ENCODE measurements at regions not wholly inside any gene's neighbourhood (a gene's known extent, or its start where the extent isn't known, plus 50 kb on each side); places are given as distances from the start of the nearest gene placed in this dataset.
"Not testable (repeated sequence)": the region's sequence is repeated elsewhere in the genome, so short reads cannot be mapped to it uniquely, and the experiment has no call there.

DNA sequence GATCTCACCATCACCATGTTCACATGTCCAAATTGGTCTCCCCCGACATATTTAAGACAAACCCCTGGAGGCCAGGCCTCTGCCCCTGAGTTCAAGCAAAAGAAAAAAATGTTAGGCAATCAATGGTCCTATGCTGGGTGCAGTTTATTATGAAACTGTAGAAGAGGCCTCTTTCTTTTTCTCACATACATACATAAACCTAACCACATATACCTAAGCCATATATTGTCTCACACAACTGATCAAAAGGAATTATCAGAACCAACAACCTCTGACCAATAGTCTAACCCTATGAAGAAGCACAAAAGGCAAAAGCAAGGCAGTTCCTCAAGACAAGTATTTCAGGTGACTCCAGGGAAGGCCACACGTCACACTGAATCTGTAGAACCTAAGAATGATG lies 49.9 kb downstream of the ILRUN start:
- DNase-seq, result no peak

DNA sequence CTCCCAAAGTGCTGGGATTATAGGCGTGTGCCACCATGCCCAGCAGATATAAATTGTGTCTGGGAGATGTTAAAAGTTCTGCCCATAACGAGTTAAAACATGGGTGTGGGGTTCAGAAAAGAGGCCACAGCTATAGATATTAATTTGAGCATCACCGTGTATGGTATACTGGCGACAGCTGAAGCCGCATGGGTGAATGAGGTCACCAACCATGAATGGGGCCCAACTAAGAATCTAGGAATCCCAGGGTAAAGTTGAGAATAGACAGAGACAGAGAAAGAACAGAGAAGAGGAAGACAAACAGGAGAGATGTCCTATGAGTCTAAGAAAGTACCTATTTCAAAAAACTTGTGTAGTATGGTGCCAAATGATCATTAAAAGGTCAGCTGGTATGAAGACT lies 50.9 kb downstream of the ILRUN start:
- no peak for DNase-seq

DNA sequence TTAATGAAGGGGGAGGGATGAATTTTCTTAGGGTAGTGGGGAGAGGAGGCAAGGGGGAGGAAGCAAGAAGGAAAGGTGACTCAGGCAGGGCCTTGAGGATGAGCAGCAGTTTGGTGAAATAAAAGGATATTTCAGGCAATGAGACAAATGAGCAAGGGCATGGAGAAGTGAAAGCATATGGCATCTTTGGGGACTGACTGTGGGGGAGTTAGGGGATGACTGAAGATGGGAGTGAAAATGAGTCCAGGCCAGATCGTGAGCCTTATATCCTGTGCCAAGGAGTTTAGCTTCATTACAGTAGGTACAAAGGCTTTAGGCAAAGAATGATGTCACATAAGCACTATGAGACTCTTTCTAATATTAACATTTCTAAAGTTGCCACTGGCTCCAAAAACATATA lies 51.9 kb downstream of the ILRUN start:
- DNase-seq, result peak; percentile 60 to 82 (median 64)

- no peak for DNase-seq
Measured at GRCh38 chr6:34642427-34642826, 54.1 kb downstream of the ILRUN start.

DNA sequence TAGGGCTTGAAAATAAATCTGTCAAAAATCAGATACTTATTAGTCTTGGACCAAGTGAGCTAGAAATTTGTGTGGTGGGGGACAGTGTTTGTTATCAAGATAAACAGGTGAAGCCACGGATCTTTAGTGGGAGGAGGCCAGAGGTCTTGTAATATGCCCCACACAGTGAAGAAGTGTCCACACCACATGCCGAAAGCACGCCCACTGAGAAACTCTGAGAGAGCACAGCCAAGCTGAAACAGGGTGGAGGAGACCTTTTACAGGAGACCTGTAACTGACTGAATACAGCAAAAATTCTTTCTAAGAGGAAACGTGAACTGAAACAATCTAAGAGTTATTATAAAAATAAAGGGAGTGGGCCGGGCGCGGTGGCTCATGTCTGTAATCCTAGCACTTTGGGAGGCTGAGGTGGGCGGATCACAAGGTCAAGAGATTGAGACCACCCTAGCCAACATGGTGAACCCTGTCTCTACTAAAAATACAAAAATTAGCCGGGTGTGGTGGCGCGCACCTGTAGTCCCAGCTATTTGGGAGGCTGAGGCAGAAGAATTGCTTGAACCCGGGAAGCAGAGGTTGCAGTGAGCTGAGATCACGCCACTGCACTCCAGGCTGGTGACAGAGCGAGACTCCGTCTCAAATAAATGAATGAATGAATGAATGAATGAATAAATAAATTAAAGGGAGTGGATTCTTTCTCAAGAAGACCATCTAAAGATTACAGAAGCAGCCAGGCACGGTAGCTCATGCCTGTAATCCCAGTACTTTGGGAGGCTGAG lies 56.3 kb downstream of the ILRUN start:
- not testable (repeated sequence) for DNase-seq

DNA sequence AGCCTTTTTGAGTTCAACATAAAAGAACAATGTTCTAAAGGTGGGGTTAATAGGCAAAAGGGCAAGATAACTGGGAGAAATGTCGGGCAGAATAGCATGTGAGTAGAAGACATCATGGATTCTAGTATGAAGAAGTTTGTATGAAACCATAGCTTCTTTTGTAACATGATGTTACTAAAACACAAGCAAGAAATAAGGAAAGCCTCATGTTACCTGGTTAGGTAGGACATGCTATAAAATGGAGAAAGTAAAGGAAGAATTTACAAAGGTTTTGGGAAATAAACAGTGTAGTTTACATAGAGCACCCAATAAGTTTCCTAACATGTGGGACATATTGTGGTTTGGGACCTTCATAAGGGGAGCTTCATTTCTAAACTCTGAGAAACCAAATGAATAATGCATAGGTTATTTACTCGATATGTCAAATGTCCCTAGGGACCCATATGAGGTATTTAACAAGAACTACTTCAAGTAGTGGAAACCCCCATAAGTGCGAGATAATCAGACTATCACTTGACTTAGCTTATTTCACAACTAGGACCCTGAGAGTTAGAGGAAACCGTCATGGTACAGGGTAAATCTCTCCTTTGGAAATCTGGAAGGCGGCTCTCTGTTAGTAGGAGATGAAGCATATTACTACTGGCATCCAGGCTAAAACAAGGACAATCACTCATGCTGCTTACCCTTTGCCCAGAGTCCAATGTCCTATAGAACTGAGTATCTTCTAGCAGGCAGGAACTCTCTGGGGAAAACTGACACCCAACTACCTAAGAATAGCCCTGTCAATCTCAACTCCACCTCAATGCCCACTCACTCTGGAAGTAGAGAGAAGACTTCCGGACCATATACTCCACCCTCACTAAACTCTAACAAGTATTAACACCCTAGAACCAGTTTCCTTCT lies 57.5 kb downstream of the ILRUN start:
- peak in 2 of 3 donors; percentile 3 to 24 for DNase-seq

GRCh38 chr6:34633785-34634184 lies 62.8 kb downstream of the ILRUN start:
- no peak for DNase-seq

- no peak for DNase-seq
Measured at GRCh38 chr6:34633256-34633655, 63.3 kb downstream of the ILRUN start.

DNA sequence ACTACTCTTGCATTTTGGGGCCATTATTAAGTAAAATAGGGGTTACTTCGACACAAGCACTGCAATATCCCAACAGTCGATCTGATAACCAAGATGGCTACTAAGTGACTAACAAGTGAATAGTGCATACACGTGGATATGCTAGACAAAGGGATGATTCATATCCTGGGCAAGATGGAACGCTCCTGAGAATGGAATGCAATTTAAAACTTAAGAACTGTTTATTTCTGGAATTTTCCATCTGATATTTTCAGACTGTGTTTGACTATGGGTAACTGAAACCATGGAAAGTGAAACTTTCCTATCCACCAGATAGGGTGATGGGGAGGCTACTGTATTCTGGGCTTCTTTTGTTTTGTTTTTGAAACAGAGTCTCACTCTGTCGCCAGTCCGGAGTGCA lies 66.5 kb downstream of the ILRUN start:
- DNase-seq, result peak; percentile 8 to 50 (median 30)

- DNase-seq, result no peak
Measured at GRCh38 chr6:34627296-34627695, 69.3 kb downstream of the ILRUN start.

- DNase-seq, result no peak
Measured at GRCh38 chr6:34618430-34619182, 62.5 kb upstream of the SPDEF start.

GRCh38 chr6:34617231-34617630 lies 61.1 kb upstream of the SPDEF start:
- DNase-seq, result peak; percentile 63 to 71 (median 64)

DNA sequence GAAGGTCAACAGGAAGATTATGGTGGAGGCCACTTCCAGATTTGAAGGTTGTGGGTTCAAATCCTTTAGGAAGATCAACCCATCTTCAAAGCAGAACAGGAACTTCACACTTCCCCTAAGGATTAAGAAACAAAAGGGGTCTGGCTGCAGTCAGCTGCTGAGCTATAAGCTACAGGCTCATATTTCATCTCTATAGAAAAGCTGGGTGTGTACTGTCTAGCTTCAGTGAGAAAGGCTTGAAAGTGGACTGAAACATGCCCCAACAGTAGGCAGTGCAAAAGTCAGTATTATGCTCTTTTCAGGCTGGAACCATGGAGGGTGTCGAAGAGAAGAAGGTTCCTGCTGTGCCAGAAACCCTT lies 60.1 kb upstream of the SPDEF start:
- DNase-seq, result peak in 2 of 3 donors; percentile 9 to 23

DNA sequence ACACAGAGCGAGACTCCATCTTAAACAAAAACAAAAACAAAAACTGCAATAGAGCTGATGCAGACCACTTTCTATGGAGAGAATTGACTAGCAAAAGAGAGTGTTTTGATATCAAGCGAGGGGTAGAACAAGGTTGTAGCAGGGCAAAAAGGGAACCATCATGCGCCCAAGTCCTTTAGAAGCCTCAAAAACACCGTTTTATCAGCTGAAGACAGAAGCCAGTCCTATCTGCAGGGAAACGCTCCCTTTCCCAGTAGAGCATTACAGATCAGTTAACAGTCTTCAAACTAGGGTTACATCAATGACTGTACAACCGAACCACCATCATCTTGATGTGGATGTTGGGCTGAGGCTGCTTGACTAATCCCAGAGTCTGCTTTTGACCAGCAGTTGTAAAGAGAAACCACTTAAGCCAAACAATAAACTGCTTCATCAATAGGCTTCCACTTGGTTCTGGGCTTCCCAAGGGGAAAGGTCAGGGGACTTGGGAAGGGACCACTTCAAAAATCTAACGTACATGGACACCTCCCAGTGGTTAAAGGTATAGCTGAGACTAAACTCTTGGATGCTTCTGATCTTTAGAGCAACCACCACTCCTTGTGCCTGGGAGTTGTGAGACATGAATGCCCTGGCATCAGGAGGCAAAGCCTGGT lies 59.6 kb upstream of the SPDEF start:
- DNase-seq, result no peak

- DNase-seq, result peak; percentile 52 to 64 (median 63)
Measured at GRCh38 chr6:34610819-34611477, 54.8 kb upstream of the SPDEF start.

DNA sequence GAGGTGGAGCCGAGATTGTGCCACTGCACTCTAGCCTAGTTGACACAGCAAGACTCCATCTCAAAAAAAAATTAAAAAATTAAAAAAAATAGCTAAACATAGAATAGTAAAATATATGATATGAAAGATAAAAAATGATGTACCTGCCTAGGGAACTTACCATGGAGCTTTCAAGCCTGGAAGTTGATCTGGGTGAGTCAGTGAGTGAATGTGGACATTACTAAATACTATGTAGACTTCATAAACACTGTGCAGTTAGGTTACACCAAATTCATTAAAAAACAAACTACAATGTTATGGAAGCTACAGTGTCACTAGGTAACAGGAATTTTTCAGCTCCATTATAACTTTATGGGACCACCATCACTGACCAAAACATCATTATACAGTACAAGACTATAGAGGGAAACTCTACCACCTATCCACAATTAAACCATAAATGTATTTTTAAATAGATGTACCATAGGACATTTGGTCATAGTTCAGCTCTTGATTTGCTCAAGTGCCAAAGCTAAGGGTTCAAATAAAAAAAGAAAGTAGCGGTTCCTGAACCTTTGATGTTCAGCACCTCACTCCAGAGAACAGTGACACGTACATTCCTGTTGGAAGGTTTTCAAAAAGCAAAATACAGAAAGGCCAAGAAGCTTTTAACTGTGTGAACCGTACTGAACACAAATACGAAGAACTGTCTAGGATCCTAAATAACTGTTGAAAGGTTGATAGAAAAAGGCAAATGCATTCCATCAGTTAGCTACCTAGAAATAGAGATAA lies 52.4 kb upstream of the SPDEF start:
- DNase-seq, result no peak

GRCh38 chr6:34606477-34607265 lies 50.5 kb upstream of the SPDEF start:
- no peak for DNase-seq

Measured in suppressor macrophage treated with lipopolysaccharide for 1 hour (primary cell).